ENCODE measurements at regions not wholly inside any gene's neighbourhood (a gene's known extent, or its start where the extent isn't known, plus 50 kb on each side); places are given as distances from the start of the nearest gene placed in this dataset.

DNA sequence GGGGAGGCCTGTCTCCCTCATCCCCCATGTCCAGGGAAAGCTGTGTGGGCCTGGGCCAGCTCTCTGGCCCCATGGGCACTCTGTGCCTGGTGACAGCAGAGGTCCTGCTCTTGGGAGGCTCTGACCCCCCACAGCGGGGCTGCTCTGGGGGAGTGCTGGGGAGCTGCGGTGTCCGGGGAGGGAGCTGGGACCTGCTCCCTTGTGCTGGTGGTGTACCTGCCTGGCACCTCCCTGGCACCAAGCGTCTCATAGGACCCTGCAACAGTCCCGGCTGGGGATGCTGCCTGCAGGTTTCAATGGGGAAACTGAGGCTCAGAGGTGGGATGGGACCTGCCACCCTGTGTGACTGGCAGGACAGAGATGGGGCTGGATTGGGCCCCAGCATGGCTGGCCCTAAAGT lies 111.3 kb downstream of the KIF26A start:
- WGBS (ENCODE audit: missing lambda C conversion rate), result 78% methylated on average over 3 of the region's 5 CpGs
- ATAC-seq, result no peak
- no peak overlapping the region for H3K4me2 ChIP-seq
- no peak for FAIRE-seq
- no peak overlapping the region for H3K4me3 ChIP-seq
- no peaks in the 10 kb centered on the region for H3K4me1 ChIP-seq
- no peak for DNase-seq (ENCODE audit: low read depth in 1 of 2, low spot score in 1 of 2)
- ChIA-PET CTCF (no interaction called here), POLR2A (no interaction called here)
- no peak for TF ChIP-seq NR3C1 (IDR thresholded peaks at IDR 0.05)
- TF ChIP-seq ESRRA (IDR thresholded peaks at IDR 0.05; ENCODE audit: borderline replicate concordance, low read length), result no peak
- H3K27ac ChIP-seq, result no peak overlapping the region
- H3K9me3 ChIP-seq, result no peaks in the 10 kb centered on the region

DNA sequence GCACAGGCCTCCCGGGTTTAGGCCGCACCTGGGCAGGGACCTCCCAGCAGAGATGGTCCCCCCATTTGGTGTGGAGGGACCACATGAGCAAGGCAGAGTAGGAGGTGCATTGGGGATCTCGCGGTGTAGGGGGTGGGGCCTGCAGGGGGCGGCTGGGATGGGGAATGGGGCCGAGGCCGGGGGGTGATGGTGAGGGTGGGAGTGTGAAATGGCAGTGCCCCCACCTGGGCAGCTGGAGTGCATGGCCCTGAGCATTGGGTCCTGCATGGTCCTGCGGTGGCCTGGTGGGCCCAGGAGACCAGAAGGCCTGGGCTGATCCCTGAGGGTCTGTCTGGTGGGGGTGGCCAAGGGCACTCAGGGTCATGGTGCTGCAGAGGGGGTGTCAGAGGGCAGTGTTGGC lies 111.8 kb downstream of the KIF26A start:
- Histone ChIP-seq H3K4me2 (no peak overlapping the region), H3K9me3 (no peaks in the 10 kb centered on the region), H3K27ac (no peak overlapping the region), H3K4me3 (no peak overlapping the region), H3K4me1 (no peaks in the 10 kb centered on the region)
- DNase-seq (ENCODE audit: low read depth in 1 of 2, low spot score in 1 of 2), result no peak
- ChIA-PET POLR2A (no interaction called here), CTCF (interaction anchor here (0.6 kb wide), 1 partner anchor 59 kb away, joined by 3 read pairs; no protein-coding TSS in a partner anchor)
- no peak for TF ChIP-seq RAD21 (conservative IDR thresholded peaks at IDR 0.05 in 1 of 2, IDR thresholded peaks at IDR 0.05 in 1 of 2)
- no peak for TF ChIP-seq KDM5A (IDR thresholded peaks at IDR 0.05)
- no peak for TF ChIP-seq JUNB (IDR thresholded peaks at IDR 0.05)
- TF ChIP-seq ZC3H11A (IDR thresholded peaks at IDR 0.05), result no peak
- TF ChIP-seq CHD2 (IDR thresholded peaks at IDR 0.05; ENCODE audit: low read length, partially characterized antibody), result no peak
- no peak for TF ChIP-seq FOXS1 (CRISPR knock-in tag; IDR thresholded peaks at IDR 0.05)
- TF ChIP-seq NPAS2 (CRISPR knock-in tag; IDR thresholded peaks at IDR 0.05; ENCODE audit: borderline replicate concordance), result no peak
- TF ChIP-seq, protein P1, sequence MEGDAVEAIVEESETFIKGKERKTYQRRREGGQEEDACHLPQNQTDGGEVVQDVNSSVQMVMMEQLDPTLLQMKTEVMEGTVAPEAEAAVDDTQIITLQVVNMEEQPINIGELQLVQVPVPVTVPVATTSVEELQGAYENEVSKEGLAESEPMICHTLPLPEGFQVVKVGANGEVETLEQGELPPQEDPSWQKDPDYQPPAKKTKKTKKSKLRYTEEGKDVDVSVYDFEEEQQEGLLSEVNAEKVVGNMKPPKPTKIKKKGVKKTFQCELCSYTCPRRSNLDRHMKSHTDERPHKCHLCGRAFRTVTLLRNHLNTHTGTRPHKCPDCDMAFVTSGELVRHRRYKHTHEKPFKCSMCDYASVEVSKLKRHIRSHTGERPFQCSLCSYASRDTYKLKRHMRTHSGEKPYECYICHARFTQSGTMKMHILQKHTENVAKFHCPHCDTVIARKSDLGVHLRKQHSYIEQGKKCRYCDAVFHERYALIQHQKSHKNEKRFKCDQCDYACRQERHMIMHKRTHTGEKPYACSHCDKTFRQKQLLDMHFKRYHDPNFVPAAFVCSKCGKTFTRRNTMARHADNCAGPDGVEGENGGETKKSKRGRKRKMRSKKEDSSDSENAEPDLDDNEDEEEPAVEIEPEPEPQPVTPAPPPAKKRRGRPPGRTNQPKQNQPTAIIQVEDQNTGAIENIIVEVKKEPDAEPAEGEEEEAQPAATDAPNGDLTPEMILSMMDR (IDR thresholded peaks at IDR 0.05), result no peak
- no peak for TF ChIP-seq GATA3 (IDR thresholded peaks at IDR 0.05; ENCODE audit: borderline replicate concordance)
- no peak for TF ChIP-seq RFX5 (IDR thresholded peaks at IDR 0.05)
- TF ChIP-seq ZSCAN20 (CRISPR knock-in tag; IDR thresholded peaks at IDR 0.05), result no peak
- no peak for TF ChIP-seq POLR2A (IDR thresholded peaks at IDR 0.05; ENCODE audit: low read length)
- TF ChIP-seq KDM1A (IDR thresholded peaks at IDR 0.05; ENCODE audit: low read depth), result no peak
- TF ChIP-seq MAFK (IDR thresholded peaks at IDR 0.05; ENCODE audit: partially characterized antibody), result no peak
- TF ChIP-seq CHD4 (IDR thresholded peaks at IDR 0.05; ENCODE audit: borderline replicate concordance), result no peak
- no peak for TF ChIP-seq HEYL (CRISPR knock-in tag; IDR thresholded peaks at IDR 0.05)
- TF ChIP-seq, protein P2, sequence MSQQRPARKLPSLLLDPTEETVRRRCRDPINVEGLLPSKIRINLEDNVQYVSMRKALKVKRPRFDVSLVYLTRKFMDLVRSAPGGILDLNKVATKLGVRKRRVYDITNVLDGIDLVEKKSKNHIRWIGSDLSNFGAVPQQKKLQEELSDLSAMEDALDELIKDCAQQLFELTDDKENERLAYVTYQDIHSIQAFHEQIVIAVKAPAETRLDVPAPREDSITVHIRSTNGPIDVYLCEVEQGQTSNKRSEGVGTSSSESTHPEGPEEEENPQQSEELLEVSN (IDR thresholded peaks at IDR 0.05; ENCODE audit: borderline replicate concordance, low read depth), result no peak
- TF ChIP-seq EHMT2 (IDR thresholded peaks at IDR 0.05; ENCODE audit: low read depth), result no peak
- TF ChIP-seq, protein P3, sequence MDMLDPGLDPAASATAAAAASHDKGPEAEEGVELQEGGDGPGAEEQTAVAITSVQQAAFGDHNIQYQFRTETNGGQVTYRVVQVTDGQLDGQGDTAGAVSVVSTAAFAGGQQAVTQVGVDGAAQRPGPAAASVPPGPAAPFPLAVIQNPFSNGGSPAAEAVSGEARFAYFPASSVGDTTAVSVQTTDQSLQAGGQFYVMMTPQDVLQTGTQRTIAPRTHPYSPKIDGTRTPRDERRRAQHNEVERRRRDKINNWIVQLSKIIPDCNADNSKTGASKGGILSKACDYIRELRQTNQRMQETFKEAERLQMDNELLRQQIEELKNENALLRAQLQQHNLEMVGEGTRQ (IDR thresholded peaks at IDR 0.05), result no peak
- no peak for TF ChIP-seq CEBPB (IDR thresholded peaks at IDR 0.05)
- no peak for ATAC-seq
- 38% methylated on average over 1 of the region's 8 CpGs for WGBS (ENCODE audit: missing lambda C conversion rate)
- FAIRE-seq, result no peak

All from A549 (cell line).